T-cell (primary cell): ENCODE measurements at regions not wholly inside any gene's neighbourhood (a gene's known extent, or its start where the extent isn't known, plus 50 kb on each side); places are given as distances from the start of the nearest gene placed in this dataset.

Experiments
- ATAC-seq, 4 experiments: fragments of 200-7000 bp in 3 of 4; fragments of 150-1000 bp in 1 of 4; cut with Tn5 transposase; replicated peaks in 1 of 4; 1 replicate in 3 of 4; 2 replicates in 1 of 4; pipeline ENCODE4 v1.10.0; 2021; ENCODE audit warnings: moderate library complexity in 3 of 4, mild to moderate bottlenecking in 2 of 4, moderate number of reproducible peaks in 1 of 4
- CTCF ChIA-PET, 2 donors: fragments of 300-600 bp; sonication (Branson Sonifier 250); formaldehyde crosslinking; loops; one replicate each; lab custom pipeline; 2022; ENCODE audit warnings: antibody characterized with exemption in 2 of 2; lab: Charles Lee
- POLR2A ChIA-PET, 2 donors: fragments of 300-600 bp; sonication (Branson Sonifier 250); formaldehyde crosslinking; loops; one replicate each; lab custom pipeline; 2022; ENCODE audit warnings: antibody characterized with exemption in 2 of 2; lab: Charles Lee
- DNase-seq, 35 experiments: peaks; one replicate each; pipeline versions ENCODE4 v3.0.0 to v3.0.0-alpha.2; 2013 to 2023
- H3K27ac ChIP-seq: one replicate; pipeline ENCODE4 v1.5.1; 2013; ENCODE audit warnings: low read length
- H3K27me3 ChIP-seq, 2 experiments: replicated peaks in 1 of 2; 1 replicate in 1 of 2; 2 replicates in 1 of 2; pipeline versions ENCODE4 v1.6.1 to v1.7.0; 2013; ENCODE audit warnings: low read length in 1 of 2, mixed read lengths in 1 of 2; ENCODE audit not compliant: control insufficient read depth in 2 of 2, insufficient read depth in 2 of 2; ENCODE audit errors: extremely low read depth in 1 of 2
- H3K36me3 ChIP-seq, 2 donors: 1 replicate in 1 of 2; 2 replicates in 1 of 2; pipeline versions ENCODE4 v1.6.1 to v1.7.0; 2013; ENCODE audit warnings: low read length in 1 of 2; ENCODE audit not compliant: control insufficient read depth in 2 of 2, insufficient read depth in 1 of 2; ENCODE audit errors: extremely low read depth in 1 of 2
- H3K4me1 ChIP-seq, 2 experiments: 1 replicate in 1 of 2; 2 replicates in 1 of 2; pipeline versions ENCODE4 v1.6.1 to v1.7.0; 2013; ENCODE audit warnings: low read length in 2 of 2, mixed read lengths in 1 of 2; ENCODE audit not compliant: insufficient read depth in 2 of 2, control insufficient read depth in 1 of 2; ENCODE audit errors: extremely low read depth in 1 of 2
- H3K4me3 ChIP-seq, 2 donors: 1 replicate in 1 of 2; 2 replicates in 1 of 2; pipeline versions ENCODE4 v1.5.1 to v1.7.0; 2013; ENCODE audit warnings: mild to moderate bottlenecking in 2 of 2, low read length in 1 of 2, moderate library complexity in 1 of 2; ENCODE audit not compliant: control insufficient read depth in 1 of 2; ENCODE audit errors: extremely low read depth in 1 of 2
- H3K9me3 ChIP-seq: 2 replicates; pipeline ENCODE4 v1.7.0; 2013
- H3K27ac Mint-ChIP-seq, 2 donors: one replicate each; pipeline ENCODE4 v1.8.0; 2020 to 2021; ENCODE audit warnings: mild to moderate bottlenecking in 2 of 2, mixed read lengths in 2 of 2
- H3K27me3 Mint-ChIP-seq, 2 donors: one replicate each; pipeline ENCODE4 v1.8.0; 2021 to 2022; ENCODE audit warnings: mixed read lengths in 2 of 2
- H3K36me3 Mint-ChIP-seq: one replicate; pipeline ENCODE4 v1.8.0; 2021; ENCODE audit warnings: mixed read lengths
- H3K4me1 Mint-ChIP-seq, 3 donors: one replicate each; pipeline ENCODE4 v1.8.0; 2020 to 2022; ENCODE audit warnings: mixed read lengths in 3 of 3, mild to moderate bottlenecking in 1 of 3
- H3K4me3 Mint-ChIP-seq, 3 donors: one replicate each; pipeline ENCODE4 v1.8.0; 2020 to 2022; ENCODE audit warnings: mild to moderate bottlenecking in 3 of 3, mixed read lengths in 3 of 3, moderate library complexity in 3 of 3
- H3K9me3 Mint-ChIP-seq, 3 donors: one replicate each; pipeline ENCODE4 v1.8.0; 2020 to 2022; ENCODE audit warnings: mixed read lengths in 3 of 3
- WGBS: methylation state at CpG from one replicate; pipeline ENCODE4 v1.1.5; 2013; ENCODE audit warnings: missing lambda C conversion rate; ENCODE audit not compliant: insufficient coverage; 5-methylcytosine and 5-hydroxymethylcytosine counted together

DNA sequence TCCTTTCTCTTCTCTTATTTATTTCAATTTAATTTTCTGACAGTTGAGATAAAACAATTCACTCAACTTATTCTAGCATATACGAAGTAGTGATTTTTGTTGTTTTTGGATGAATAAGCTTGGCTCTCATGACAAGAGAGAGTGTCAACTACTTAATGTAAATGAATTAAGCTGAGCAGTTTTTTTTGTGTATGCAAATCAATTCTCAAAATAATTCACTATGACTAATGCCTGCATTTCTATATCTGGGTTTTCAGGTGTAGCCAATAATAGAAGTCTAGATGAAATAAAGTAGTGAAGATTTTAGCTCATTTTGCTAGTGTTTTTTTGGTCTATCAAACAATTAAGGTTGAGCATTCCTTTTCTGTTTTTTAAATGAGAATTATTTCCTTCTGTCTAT, 1354.0 kb downstream of the CDH8 start:
- Histone ChIP-seq H3K4me3 (no peak overlapping the region), H3K27me3 (no peaks in the 10 kb centered on the region), H3K4me1 (no peaks in the 10 kb centered on the region), H3K27ac (no peak overlapping the region), H3K36me3 (no peaks in the 10 kb centered on the region), H3K9me3 (peaks cover 10% of the 10 kb centered on the region)
- peaks cover 16 to 45% (median 30%) of the 10 kb centered on the region in 3 donors for H3K9me3 Mint-ChIP-seq
- no peak for DNase-seq
- no peak overlapping the region for H3K4me3 Mint-ChIP-seq
- CTCF ChIA-PET = no interaction called here
- H3K27ac Mint-ChIP-seq = no peak overlapping the region
- H3K36me3 Mint-ChIP-seq = no peaks in the 10 kb centered on the region
- POLR2A ChIA-PET = no interaction called here
- no peaks in the 10 kb centered on the region for H3K27me3 Mint-ChIP-seq
- WGBS = no CpG with 5 or more reads among the region's 1 CpG
- ATAC-seq = no peak
- H3K4me1 Mint-ChIP-seq = no peaks in the 10 kb centered on the region

DNA sequence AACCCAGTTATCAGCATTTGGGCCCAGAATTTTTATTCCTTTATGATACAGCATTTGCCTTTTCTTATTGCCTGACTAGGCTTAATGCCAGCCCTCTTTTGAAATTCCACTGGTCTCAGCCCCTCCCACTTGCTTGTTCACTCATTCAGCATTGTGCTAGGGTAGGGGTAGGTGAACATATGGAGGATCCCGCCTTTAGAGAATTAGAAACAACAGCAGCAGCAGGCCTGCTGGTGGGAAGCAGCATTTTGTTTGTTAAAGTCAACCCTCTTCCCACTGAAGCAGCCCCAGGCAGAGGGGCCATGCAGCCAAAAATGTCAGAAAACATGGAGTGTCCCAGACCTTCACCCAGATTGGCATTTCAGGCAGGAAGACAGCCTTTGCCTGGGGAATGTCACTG, 1355.2 kb downstream of the CDH8 start:
- H3K27ac Mint-ChIP-seq = no peak overlapping the region
- Histone ChIP-seq H3K27ac (no peak overlapping the region), H3K27me3 (no peaks in the 10 kb centered on the region), H3K4me1 (no peaks in the 10 kb centered on the region), H3K9me3 (peaks cover 10% of the 10 kb centered on the region), H3K36me3 (no peaks in the 10 kb centered on the region), H3K4me3 (no peak overlapping the region)
- ATAC-seq (no peak), DNase-seq (no peak)
- H3K4me3 Mint-ChIP-seq = no peak overlapping the region
- H3K4me1 Mint-ChIP-seq = no peaks in the 10 kb centered on the region
- no peaks in the 10 kb centered on the region for H3K36me3 Mint-ChIP-seq
- peaks cover 11 to 36% (median 22%) of the 10 kb centered on the region in 3 donors for H3K9me3 Mint-ChIP-seq
- POLR2A ChIA-PET = no interaction called here
- CTCF ChIA-PET = no interaction called here
- no peaks in the 10 kb centered on the region for H3K27me3 Mint-ChIP-seq
- WGBS = no CpG with 5 or more reads among the region's 1 CpG

DNA sequence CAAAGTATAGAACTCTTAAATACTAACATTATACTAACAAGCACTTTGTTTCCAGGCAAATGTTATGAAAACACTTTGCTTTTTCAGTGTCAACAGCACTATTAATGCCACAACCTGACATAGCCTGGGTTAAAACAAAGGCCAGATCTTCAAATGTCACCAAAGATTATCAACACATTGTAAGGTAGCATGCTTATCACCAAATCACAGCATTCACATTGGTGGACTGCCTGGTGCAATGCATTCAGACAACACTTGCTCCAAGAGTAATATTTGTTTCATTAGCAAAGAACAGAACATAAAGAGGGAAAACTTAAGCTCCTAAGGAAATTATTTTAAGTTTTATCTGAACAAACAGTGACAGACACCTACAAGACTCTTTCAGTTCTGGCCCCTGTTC, 1361.2 kb downstream of the CDH8 start:
- Histone ChIP-seq H3K9me3 (peaks cover 7% of the 10 kb centered on the region), H3K27ac (no peak overlapping the region), H3K4me3 (no peak overlapping the region), H3K27me3 (no peaks in the 10 kb centered on the region), H3K36me3 (no peaks in the 10 kb centered on the region), H3K4me1 (no peaks in the 10 kb centered on the region)
- ATAC-seq = no peak
- H3K27ac Mint-ChIP-seq = no peak overlapping the region
- peaks cover 5 to 21% (median 19%) of the 10 kb centered on the region in 3 donors for H3K9me3 Mint-ChIP-seq
- ChIA-PET POLR2A (no interaction called here), CTCF (no interaction called here)
- H3K27me3 Mint-ChIP-seq = no peaks in the 10 kb centered on the region
- no peaks in the 10 kb centered on the region for H3K36me3 Mint-ChIP-seq
- DNase-seq = no peak
- H3K4me1 Mint-ChIP-seq = no peaks in the 10 kb centered on the region
- H3K4me3 Mint-ChIP-seq = no peak overlapping the region

DNA sequence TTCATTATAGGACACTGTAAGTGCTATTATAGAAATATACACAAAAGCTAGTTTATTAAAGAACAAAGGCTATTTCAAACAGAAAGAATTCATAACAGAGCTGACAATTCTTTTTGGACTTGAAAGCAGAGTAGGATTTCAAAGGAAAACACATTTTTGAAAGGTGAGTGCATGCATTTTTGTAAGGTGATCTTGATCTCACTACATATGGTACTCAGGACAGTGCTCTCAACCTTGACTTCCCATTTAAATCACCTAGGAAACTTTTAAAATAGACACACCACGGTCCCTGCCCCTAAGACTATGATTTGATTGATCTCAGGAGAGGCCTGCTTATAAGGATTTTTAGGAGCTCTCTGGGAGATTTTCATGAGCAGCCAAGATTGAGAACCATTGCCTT, 1362.0 kb downstream of the CDH8 start:
- ChIA-PET POLR2A (no interaction called here), CTCF (no interaction called here)
- Mint-ChIP-seq H3K9me3 (peaks cover 5 to 22% (median 15%) of the 10 kb centered on the region in 3 donors), H3K4me1 (no peaks in the 10 kb centered on the region), H3K4me3 (no peak overlapping the region), H3K36me3 (no peaks in the 10 kb centered on the region), H3K27ac (no peak overlapping the region), H3K27me3 (no peaks in the 10 kb centered on the region)
- H3K9me3 ChIP-seq = peaks cover 5% of the 10 kb centered on the region
- ATAC-seq (no peak), DNase-seq (no peak)
- H3K27ac ChIP-seq = no peak overlapping the region
- H3K4me3 ChIP-seq = no peak overlapping the region
- H3K4me1 ChIP-seq = no peaks in the 10 kb centered on the region
- no peaks in the 10 kb centered on the region for H3K36me3 ChIP-seq
- no peaks in the 10 kb centered on the region for H3K27me3 ChIP-seq
- no CpG with 5 or more reads among the region's 1 CpG for WGBS

DNA sequence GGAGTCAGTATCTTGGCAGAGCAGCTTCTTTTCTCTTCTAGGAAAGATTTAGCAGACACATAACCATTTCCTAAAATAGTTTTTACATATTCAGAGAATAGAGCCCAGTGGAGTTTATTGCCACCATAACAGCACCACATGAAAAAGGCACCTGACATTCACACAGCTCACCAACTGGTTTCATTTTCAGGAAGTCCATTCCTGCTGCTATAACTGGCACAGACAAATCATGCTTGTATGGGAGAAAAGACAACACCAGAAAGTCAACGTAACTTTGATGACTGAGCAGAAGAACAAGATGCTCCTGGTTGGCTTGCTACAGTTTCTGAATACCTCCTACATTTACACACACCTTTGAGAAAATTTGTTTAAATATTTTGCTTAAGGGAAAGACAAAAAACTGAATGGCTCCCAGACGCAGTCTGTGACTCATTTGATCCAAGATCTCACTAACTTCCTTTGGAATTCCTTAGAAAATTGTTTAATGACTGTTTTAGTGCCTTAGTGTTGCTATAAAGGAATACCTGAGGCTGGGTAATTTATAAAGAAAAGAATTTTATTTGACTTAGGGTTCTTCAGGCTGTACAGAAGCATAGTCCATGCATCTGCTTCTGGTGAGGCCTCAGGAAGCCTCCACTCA, 1380.6 kb downstream of the CDH8 start:
- Histone ChIP-seq H3K4me3 (no peak overlapping the region), H3K4me1 (no peaks in the 10 kb centered on the region), H3K36me3 (no peaks in the 10 kb centered on the region), H3K27me3 (no peaks in the 10 kb centered on the region), H3K27ac (no peak overlapping the region), H3K9me3 (peaks cover 4% of the 10 kb centered on the region)
- no CpG with 5 or more reads among the region's 2 CpGs for WGBS
- no peak for ATAC-seq
- no peak overlapping the region for H3K27ac Mint-ChIP-seq
- POLR2A ChIA-PET = no interaction called here
- H3K9me3 Mint-ChIP-seq = peaks cover 7 to 31% (median 31%) of the 10 kb centered on the region in 3 donors
- CTCF ChIA-PET = no interaction called here
- no peak for DNase-seq
- no peaks in the 10 kb centered on the region for H3K36me3 Mint-ChIP-seq
- no peaks in the 10 kb centered on the region for H3K27me3 Mint-ChIP-seq
- no peak overlapping the region for H3K4me3 Mint-ChIP-seq
- no peaks in the 10 kb centered on the region for H3K4me1 Mint-ChIP-seq

DNA sequence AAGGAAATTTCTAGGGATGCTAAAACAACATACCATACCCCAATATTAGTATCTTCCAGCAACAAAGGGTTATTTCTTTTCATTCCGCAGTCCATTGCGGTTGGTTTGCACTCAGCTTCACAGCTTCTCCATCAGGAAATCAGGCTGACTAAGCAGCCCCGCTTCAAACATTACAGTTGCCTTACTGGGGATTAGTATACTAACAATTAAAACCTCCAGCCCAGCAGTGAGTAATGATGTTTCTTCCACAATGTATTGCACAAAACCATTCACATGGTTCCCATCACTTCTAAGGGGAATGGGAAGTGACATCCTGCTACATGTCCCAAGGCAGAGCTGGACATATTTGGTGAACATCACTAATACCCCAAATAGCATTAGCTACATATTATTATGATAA, 1384.9 kb downstream of the CDH8 start:
- no peaks in the 10 kb centered on the region for H3K36me3 ChIP-seq
- H3K4me1 ChIP-seq = no peaks in the 10 kb centered on the region
- Mint-ChIP-seq H3K9me3 (peaks cover 21 to 33% (median 32%) of the 10 kb centered on the region in 3 donors), H3K27me3 (no peaks in the 10 kb centered on the region), H3K27ac (no peak overlapping the region), H3K4me3 (no peak overlapping the region), H3K4me1 (no peaks in the 10 kb centered on the region), H3K36me3 (no peaks in the 10 kb centered on the region)
- no peaks in the 10 kb centered on the region for H3K27me3 ChIP-seq
- POLR2A ChIA-PET = no interaction called here
- DNase-seq (no peak), ATAC-seq (no peak)
- H3K27ac ChIP-seq = no peak overlapping the region
- H3K4me3 ChIP-seq = no peak overlapping the region
- no CpG with 5 or more reads among the region's 3 CpGs for WGBS
- CTCF ChIA-PET = no interaction called here
- no peaks in the 10 kb centered on the region for H3K9me3 ChIP-seq

DNA sequence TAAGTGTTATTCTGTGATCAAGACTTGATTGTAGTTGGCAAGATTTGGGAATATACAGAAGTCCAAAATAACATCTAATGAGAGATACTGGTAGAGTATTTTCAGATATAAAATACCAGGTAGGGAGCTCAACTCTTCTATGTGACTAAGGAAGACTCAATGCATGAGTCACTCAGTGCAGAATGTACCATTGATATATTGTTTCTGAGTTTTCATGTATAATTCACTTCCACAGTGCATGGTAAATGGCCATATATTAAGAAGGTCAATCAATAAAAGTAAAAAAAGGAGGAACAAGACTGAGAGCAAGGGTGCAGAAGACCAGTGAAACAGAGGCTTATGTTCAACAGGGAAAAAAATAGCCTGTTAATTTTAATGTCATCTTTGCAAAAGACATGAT, 1387.9 kb downstream of the CDH8 start:
- Histone ChIP-seq H3K9me3 (no peaks in the 10 kb centered on the region), H3K4me1 (no peaks in the 10 kb centered on the region), H3K27ac (no peak overlapping the region), H3K4me3 (no peak overlapping the region), H3K36me3 (no peaks in the 10 kb centered on the region), H3K27me3 (no peaks in the 10 kb centered on the region)
- Mint-ChIP-seq H3K27me3 (no peaks in the 10 kb centered on the region), H3K4me3 (no peak overlapping the region), H3K9me3 (peaks cover 20 to 39% (median 26%) of the 10 kb centered on the region in 3 donors), H3K36me3 (no peaks in the 10 kb centered on the region), H3K27ac (no peak overlapping the region), H3K4me1 (no peaks in the 10 kb centered on the region)
- ChIA-PET POLR2A (no interaction called here), CTCF (no interaction called here)
- ATAC-seq (no peak), DNase-seq (no peak)
